GM13977 (cell line): ENCODE measurements at regions not wholly inside any gene's neighbourhood (a gene's known extent, or its start where the extent isn't known, plus 50 kb on each side); places are given as distances from the start of the nearest gene placed in this dataset.

Experiments
- DNase-seq: peaks from one replicate; pipeline ENCODE4 v3.0.0; 2012; ENCODE audit warnings: low spot score
- in situ Hi-C: fragments of 300-500 bp; cut with MboI; formaldehyde crosslinking; loops from one replicate; pipeline ENCODE4 v1.12.0; 2022; ENCODE audit warnings: low sequenced_read_pairs, low pct_unique_long_range_greater_than_20kb, mixed read lengths, inconsistent platforms; ENCODE audit not compliant: unreplicated experiment
- TF ChIP-seq, protein P1 (sequence below): IDR thresholded peaks from 2 replicates; pipeline ENCODE4 v1.5.1; 2012; ENCODE audit warnings: mild to moderate bottlenecking, control low read depth; ENCODE audit not compliant: insufficient read depth; ENCODE audit errors: extremely low read depth, missing control alignments

GRCh38 chr3:73804204-73804603 is 179.5 kb upstream of the PDZRN3 start:
- TF ChIP-seq, protein P1, sequence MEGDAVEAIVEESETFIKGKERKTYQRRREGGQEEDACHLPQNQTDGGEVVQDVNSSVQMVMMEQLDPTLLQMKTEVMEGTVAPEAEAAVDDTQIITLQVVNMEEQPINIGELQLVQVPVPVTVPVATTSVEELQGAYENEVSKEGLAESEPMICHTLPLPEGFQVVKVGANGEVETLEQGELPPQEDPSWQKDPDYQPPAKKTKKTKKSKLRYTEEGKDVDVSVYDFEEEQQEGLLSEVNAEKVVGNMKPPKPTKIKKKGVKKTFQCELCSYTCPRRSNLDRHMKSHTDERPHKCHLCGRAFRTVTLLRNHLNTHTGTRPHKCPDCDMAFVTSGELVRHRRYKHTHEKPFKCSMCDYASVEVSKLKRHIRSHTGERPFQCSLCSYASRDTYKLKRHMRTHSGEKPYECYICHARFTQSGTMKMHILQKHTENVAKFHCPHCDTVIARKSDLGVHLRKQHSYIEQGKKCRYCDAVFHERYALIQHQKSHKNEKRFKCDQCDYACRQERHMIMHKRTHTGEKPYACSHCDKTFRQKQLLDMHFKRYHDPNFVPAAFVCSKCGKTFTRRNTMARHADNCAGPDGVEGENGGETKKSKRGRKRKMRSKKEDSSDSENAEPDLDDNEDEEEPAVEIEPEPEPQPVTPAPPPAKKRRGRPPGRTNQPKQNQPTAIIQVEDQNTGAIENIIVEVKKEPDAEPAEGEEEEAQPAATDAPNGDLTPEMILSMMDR, result no peak
- in situ Hi-C loops, result no loop called here
- no peak for DNase-seq

DNA sequence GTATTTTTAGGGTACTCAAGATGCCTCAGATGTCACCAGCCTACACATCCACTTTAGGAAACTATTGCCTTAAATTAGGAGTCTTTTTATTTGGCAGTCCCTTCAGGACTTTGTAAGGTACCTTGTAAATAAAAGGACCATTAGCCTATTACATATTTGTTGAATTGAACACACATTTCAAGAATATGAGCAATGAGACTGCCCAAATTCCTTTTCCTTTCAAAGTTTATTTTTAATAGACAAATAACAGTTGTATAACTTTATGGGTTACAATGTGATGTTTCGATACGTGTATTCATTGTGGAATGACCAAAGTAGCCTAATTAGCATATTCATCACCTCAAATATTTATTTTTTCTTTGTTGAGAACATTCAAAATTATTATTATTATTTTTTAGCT is 176.7 kb upstream of the PDZRN3 start:
- TF ChIP-seq, protein P1, result no peak
- no peak for DNase-seq
- in situ Hi-C loops, result no loop called here

GRCh38 chr3:73797311-73797710 is 172.6 kb upstream of the PDZRN3 start:
- TF ChIP-seq, protein P1, result no peak
- DNase-seq, result no peak
- in situ Hi-C loops, result no loop called here

- DNase-seq, result no peak
- in situ Hi-C loops, result no loop called here
- TF ChIP-seq, protein P1, result no peak
Observed at GRCh38 chr3:73796382-73796781, 171.6 kb upstream of the PDZRN3 start.

DNA sequence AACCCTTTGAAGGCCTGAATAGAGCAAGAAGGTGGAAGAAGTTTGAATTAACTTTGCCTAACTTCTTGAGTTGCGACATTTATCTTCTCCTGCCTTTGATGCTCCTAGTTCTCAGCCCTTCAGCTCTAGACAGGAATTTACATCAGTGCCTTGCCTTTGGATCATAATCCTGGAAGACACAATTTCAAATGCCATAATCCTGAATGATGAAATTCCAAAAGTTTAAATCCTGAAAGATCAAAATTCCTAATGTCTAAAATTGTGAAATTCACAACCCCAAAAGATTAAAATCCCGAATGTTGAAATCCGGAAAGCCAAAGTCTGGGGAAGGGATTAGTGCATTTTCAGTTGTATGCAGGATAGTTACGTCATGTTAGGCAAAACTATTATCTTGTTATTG is 166.6 kb upstream of the PDZRN3 start:
- in situ Hi-C loops, result no loop called here
- TF ChIP-seq, protein P1, result no peak
- DNase-seq, result no peak

- TF ChIP-seq, protein P1, result no peak
- DNase-seq, result no peak
- in situ Hi-C loops, result no loop called here
Observed at GRCh38 chr3:73789825-73790444, 165.2 kb upstream of the PDZRN3 start.

DNA sequence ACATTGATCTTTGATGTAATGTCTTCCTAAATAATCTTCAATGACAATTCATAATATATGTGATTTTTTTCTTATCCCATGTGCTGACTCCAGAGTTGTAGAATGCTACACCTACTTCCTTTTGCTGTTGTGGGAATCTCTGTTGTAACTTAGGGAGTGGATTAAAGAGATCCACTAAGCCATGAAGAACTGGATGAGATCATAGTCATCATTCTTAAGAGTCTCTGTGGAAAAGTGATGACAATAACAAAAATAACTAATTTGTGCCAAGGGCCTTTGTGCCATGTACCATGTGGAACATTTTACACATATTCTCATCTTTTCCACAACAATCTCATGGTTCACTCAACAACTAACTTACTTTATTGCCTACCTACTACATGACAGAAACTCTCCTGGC is 162.9 kb upstream of the PDZRN3 start:
- in situ Hi-C loops, result no loop called here
- DNase-seq, result no peak
- TF ChIP-seq, protein P1, result no peak
